Uterus (tissue), 3 donors: ENCODE measurements at regions not wholly inside any gene's neighbourhood (a gene's known extent, or its start where the extent isn't known, plus 50 kb on each side); places are given as distances from the start of the nearest gene placed in this dataset.
"Not testable (repeated sequence)": the region's sequence is repeated elsewhere in the genome, so short reads cannot be mapped to it uniquely, and the experiment has no call there.

Source experiments
- DNase-seq, 2 donors: peaks; one replicate each; pipeline ENCODE4 v3.0.0-alpha.2; 2019 to 2020
- H3K27ac ChIP-seq, 2 donors: fragments of 200-600 bp; sonication (generic); 1 replicate in 1 of 2; 2 replicates in 1 of 2; pipeline ENCODE4 v1.5.1; 2016 to 2018
- H3K27me3 ChIP-seq, 2 donors: fragments of 200-600 bp; sonication (generic); one replicate each; pipeline ENCODE4 v1.5.1; 2018 to 2019; ENCODE audit warnings: control low read depth in 1 of 2
- H3K36me3 ChIP-seq, 2 donors: fragments of 200-600 bp; sonication (generic); one replicate each; pipeline ENCODE4 v1.5.1; 2019; ENCODE audit warnings: control low read depth in 1 of 2
- H3K4me1 ChIP-seq, 2 donors: fragments of 200-600 bp; sonication (generic); one replicate each; pipeline ENCODE4 v1.5.1; 2018 to 2019; ENCODE audit warnings: control low read depth in 1 of 2
- H3K4me3 ChIP-seq, 2 donors: fragments of 200-600 bp; sonication (generic); 1 replicate in 1 of 2; 2 replicates in 1 of 2; pipeline ENCODE4 v1.5.1; 2018 to 2019; ENCODE audit warnings: mild to moderate bottlenecking in 1 of 2
- H3K9me3 ChIP-seq, 2 donors: fragments of 200-600 bp; sonication (generic); one replicate each; pipeline ENCODE4 v1.5.1; 2019; ENCODE audit warnings: control low read depth in 1 of 2
- POLR2A ChIP-seq, 2 donors: fragments of 450-650 bp; IDR thresholded peaks; one replicate each; pipeline ENCODE4 v1.6.1; 2016; ENCODE audit warnings: antibody characterized with exemption in 2 of 2, mild to moderate bottlenecking in 1 of 2, moderate library complexity in 1 of 2
- intact Hi-C: fragments of 100-400 bp; cut with DNase I; formaldehyde crosslinking; loops from one replicate; pipeline ENCODE4 v1.15.1; 2023; ENCODE audit warnings: low total_unique reads
- TF ChIP-seq, protein P1 (sequence below), 4 experiments: fragments of 200-600 bp in 2 of 4; fragments of 450-650 bp in 2 of 4; sonication (generic) in 2 of 4; IDR thresholded peaks; one replicate each; pipeline ENCODE4 v1.5.1; 2016 to 2019; ENCODE audit warnings: antibody characterized with exemption in 4 of 4, mild to moderate bottlenecking in 2 of 4, moderate library complexity in 1 of 4
- donor health status: DM: yes; HTN: yes; CAD: no.

GRCh38 chr1:96587222-96587621, 134.4 kb upstream of the PTBP2 start:
- Histone ChIP-seq H3K36me3 (no peaks in the 10 kb centered on the region), H3K27ac (peak overlapping the region; percentile 23 to 71), H3K9me3 (no peaks in the 10 kb centered on the region), H3K27me3 (no peaks in the 10 kb centered on the region), H3K4me1 (no peaks in the 10 kb centered on the region), H3K4me3 (no peak overlapping the region)
- intact Hi-C loops = no loop called here
- TF ChIP-seq, protein P1, sequence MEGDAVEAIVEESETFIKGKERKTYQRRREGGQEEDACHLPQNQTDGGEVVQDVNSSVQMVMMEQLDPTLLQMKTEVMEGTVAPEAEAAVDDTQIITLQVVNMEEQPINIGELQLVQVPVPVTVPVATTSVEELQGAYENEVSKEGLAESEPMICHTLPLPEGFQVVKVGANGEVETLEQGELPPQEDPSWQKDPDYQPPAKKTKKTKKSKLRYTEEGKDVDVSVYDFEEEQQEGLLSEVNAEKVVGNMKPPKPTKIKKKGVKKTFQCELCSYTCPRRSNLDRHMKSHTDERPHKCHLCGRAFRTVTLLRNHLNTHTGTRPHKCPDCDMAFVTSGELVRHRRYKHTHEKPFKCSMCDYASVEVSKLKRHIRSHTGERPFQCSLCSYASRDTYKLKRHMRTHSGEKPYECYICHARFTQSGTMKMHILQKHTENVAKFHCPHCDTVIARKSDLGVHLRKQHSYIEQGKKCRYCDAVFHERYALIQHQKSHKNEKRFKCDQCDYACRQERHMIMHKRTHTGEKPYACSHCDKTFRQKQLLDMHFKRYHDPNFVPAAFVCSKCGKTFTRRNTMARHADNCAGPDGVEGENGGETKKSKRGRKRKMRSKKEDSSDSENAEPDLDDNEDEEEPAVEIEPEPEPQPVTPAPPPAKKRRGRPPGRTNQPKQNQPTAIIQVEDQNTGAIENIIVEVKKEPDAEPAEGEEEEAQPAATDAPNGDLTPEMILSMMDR (IDR thresholded peaks at IDR 0.05) = no peak
- TF ChIP-seq POLR2A (IDR thresholded peaks at IDR 0.05) = no peak
- no peak for DNase-seq

GRCh38 chr1:96588416-96588995, 133.1 kb upstream of the PTBP2 start:
- Histone ChIP-seq H3K4me3 (no peak overlapping the region), H3K27ac (peak overlapping the region; percentile 61 to 71), H3K36me3 (no peaks in the 10 kb centered on the region), H3K4me1 (no peaks in the 10 kb centered on the region), H3K27me3 (no peaks in the 10 kb centered on the region), H3K9me3 (no peaks in the 10 kb centered on the region)
- intact Hi-C loops = no loop called here
- TF ChIP-seq, protein P1 (IDR thresholded peaks at IDR 0.05) = no peak
- no peak for TF ChIP-seq POLR2A (IDR thresholded peaks at IDR 0.05)
- no peak for DNase-seq

DNA sequence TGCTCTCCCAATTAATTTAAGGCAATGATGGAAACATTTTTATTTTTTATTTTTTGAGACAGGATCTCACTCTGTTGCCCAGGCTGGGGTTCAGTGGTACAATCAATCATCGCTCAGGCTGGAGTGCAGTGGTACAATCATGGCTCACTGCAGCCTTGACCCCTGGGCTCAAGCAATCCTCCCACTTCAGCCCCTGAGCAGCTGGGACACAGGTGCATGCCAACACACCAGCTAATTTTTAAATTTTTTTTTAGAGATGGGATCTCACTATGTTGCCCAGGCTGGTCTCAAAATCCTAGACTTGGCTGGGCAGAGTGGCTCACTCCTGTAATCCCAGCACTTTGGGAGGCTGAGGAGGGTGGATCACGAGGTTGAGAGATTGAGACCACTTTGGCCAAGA, 126.1 kb upstream of the PTBP2 start:
- H3K27ac ChIP-seq, intact Hi-C loops, DNase-seq: not testable (repeated sequence)

DNA sequence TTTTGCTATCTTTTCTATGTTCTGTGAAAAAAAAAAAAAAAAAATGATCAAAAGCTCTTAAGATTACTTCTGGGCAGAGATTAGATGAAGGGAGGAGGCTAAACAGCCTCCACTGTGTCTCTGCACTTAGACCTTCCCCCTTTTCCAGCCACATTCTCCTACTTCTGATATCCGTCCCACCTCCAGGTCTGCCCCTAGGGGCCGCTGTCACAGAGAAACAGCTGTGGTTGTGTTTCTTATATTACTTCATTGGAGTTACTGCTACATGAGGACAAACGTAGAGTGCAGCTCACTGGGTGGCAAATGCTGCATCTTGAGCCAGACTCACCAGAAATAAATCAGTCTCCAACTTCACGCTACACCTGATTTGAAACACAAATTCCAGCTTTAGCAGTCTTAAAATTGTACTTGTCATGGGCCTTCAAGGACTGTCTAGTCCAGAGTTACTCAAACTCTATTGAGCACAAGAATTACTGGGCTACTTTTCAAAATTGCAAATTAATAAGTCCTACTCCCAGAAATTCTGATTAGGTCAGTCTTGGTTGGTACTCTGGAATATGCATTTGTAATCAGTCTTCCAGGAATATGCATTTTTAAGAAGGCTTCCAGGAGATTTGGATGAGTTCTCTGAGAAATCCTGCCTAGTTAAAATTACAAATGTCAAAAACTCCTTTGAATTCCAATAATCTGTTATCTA, 125.2 kb upstream of the PTBP2 start:
- intact Hi-C loops = no loop called here
- Histone ChIP-seq H3K9me3 (no peaks in the 10 kb centered on the region), H3K4me3 (no peak overlapping the region), H3K4me1 (no peaks in the 10 kb centered on the region), H3K27ac (no peak overlapping the region), H3K27me3 (no peaks in the 10 kb centered on the region), H3K36me3 (no peaks in the 10 kb centered on the region)
- TF ChIP-seq, protein P1 (IDR thresholded peaks at IDR 0.05) = peak in 1 of 4 experiments; percentile 37
- TF ChIP-seq POLR2A (IDR thresholded peaks at IDR 0.05) = no peak
- DNase-seq = no peak

More for the DNA sequence above, 126.1 kb upstream of the PTBP2 start:
- H3K27me3 ChIP-seq, H3K9me3 ChIP-seq, H3K36me3 ChIP-seq, H3K4me3 ChIP-seq, H3K4me1 ChIP-seq: not testable (repeated sequence)

DNA sequence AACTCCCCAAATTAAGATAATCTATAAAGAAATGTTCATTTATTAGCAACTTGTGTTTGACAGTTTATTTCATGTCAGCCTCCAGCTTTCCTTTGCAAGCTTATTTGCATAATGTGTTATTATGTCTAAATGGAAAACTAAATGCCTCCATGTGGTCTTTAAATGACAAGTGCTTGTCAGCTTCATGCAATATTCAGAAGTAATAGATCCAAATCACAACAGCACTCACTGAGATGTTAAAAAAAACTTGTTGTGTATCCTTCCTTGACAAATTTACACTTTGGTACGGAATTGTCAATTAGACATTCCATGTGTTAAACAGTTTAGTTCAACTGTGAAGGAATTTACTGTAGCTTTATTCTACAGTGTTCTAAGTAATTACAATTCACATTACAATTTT, 124.4 kb upstream of the PTBP2 start:
- no peaks in the 10 kb centered on the region for H3K9me3 ChIP-seq
- no peak for TF ChIP-seq POLR2A (IDR thresholded peaks at IDR 0.05)
- TF ChIP-seq, protein P1 (IDR thresholded peaks at IDR 0.05) = no peak
- no peaks in the 10 kb centered on the region for H3K36me3 ChIP-seq
- H3K4me3 ChIP-seq = no peak overlapping the region
- no peak overlapping the region for H3K27ac ChIP-seq
- H3K4me1 ChIP-seq = no peaks in the 10 kb centered on the region
- DNase-seq = no peak
- no peaks in the 10 kb centered on the region for H3K27me3 ChIP-seq
- intact Hi-C loops = no loop called here
